H1 (cell line): ENCODE measurements at regions not wholly inside any gene's neighbourhood (a gene's known extent, or its start where the extent isn't known, plus 50 kb on each side); places are given as distances from the start of the nearest gene placed in this dataset.

Experiments
- CBX5 ChIP-seq: fragments of 300-800, 300-1000 bp; sonication (generic); IDR thresholded peaks from 2 replicates; pipeline ENCODE4 v1.7.1; 2016; ENCODE audit warnings: antibody characterized with exemption, low read length, low read depth
- CBX8 ChIP-seq: fragments of 300-800, 300-1000 bp; sonication (generic); IDR thresholded peaks from 2 replicates; pipeline ENCODE4 v1.7.1; 2016; ENCODE audit warnings: low read depth, low read length, borderline replicate concordance
- CREB1 ChIP-seq: IDR thresholded peaks from 2 replicates; pipeline ENCODE4 v1.6.1; 2012; ENCODE audit warnings: inconsistent platforms
- EP300 ChIP-seq, 2 experiments: IDR thresholded peaks; 1 replicate in 1 of 2; 2 replicates in 1 of 2; pipeline ENCODE4 v1.6.1; 2011 to 2012; ENCODE audit warnings: low read depth in 2 of 2, low read length in 2 of 2, mild to moderate bottlenecking in 2 of 2, borderline replicate concordance in 1 of 2, inconsistent platforms in 1 of 2, moderate library complexity in 1 of 2
- EZH2 ChIP-seq: fragments of 200-600 bp; sonication (generic); IDR thresholded peaks from 2 replicates; pipeline ENCODE4 v1.7.1; 2012; ENCODE audit warnings: low read depth, mild to moderate bottlenecking, moderate library complexity, low read length, inconsistent platforms; ENCODE audit not compliant: severe bottlenecking
- POLR2A ChIP-seq, 2 experiments: IDR thresholded peaks; 1 replicate in 1 of 2; 2 replicates in 1 of 2; pipeline ENCODE4 v1.6.1; 2011; ENCODE audit warnings: low read depth in 2 of 2, low read length in 2 of 2, mild to moderate bottlenecking in 2 of 2; ENCODE audit errors: control extremely low read depth in 1 of 2
- TAF1 ChIP-seq: IDR thresholded peaks from 2 replicates; pipeline ENCODE4 v1.6.1; 2011; ENCODE audit warnings: mild to moderate bottlenecking, low read depth, low read length
- ZNF274 ChIP-seq: IDR thresholded peaks from 2 replicates; pipeline ENCODE4 v1.7.0; 2012; ENCODE audit warnings: low read length, borderline replicate concordance; ENCODE audit errors: extremely low read depth
- TF ChIP-seq, protein P1 (sequence below), 3 experiments: IDR thresholded peaks; 1 replicate in 2 of 3; 2 replicates in 1 of 3; pipeline versions ENCODE4 v1.5.1 to v1.6.1; 2011; ENCODE audit warnings: low read length in 3 of 3, mild to moderate bottlenecking in 3 of 3, inconsistent platforms in 2 of 3, low read depth in 1 of 3, moderate library complexity in 1 of 3; ENCODE audit not compliant: insufficient read depth in 1 of 3; ENCODE audit errors: control extremely low read depth in 1 of 3
- TF ChIP-seq, protein P2 (sequence below): IDR thresholded peaks from 2 replicates; pipeline ENCODE4 v1.6.1; 2011; ENCODE audit warnings: low read length, improper control_type of control experiment

- TF ChIP-seq POLR2A (IDR thresholded peaks at IDR 0.05; ENCODE audit: control extremely low read depth in 1 of 2, low read depth in 2 of 2, low read length in 2 of 2) (no peak), CBX8 (no peak), ZNF274 (no peak), CREB1 (no peak), TAF1 (no peak), EP300 (IDR thresholded peaks at IDR 0.05; ENCODE audit: borderline replicate concordance in 1 of 2, low read depth in 2 of 2, low read length in 2 of 2) (no peak), EZH2 (no peak), CBX5 (no peak)
- TF ChIP-seq, protein P1, sequence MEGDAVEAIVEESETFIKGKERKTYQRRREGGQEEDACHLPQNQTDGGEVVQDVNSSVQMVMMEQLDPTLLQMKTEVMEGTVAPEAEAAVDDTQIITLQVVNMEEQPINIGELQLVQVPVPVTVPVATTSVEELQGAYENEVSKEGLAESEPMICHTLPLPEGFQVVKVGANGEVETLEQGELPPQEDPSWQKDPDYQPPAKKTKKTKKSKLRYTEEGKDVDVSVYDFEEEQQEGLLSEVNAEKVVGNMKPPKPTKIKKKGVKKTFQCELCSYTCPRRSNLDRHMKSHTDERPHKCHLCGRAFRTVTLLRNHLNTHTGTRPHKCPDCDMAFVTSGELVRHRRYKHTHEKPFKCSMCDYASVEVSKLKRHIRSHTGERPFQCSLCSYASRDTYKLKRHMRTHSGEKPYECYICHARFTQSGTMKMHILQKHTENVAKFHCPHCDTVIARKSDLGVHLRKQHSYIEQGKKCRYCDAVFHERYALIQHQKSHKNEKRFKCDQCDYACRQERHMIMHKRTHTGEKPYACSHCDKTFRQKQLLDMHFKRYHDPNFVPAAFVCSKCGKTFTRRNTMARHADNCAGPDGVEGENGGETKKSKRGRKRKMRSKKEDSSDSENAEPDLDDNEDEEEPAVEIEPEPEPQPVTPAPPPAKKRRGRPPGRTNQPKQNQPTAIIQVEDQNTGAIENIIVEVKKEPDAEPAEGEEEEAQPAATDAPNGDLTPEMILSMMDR (IDR thresholded peaks at IDR 0.05; ENCODE audit: control extremely low read depth in 1 of 3, insufficient read depth in 1 of 3, low read depth in 1 of 3, low read length in 3 of 3), result no peak
- TF ChIP-seq, protein P2, sequence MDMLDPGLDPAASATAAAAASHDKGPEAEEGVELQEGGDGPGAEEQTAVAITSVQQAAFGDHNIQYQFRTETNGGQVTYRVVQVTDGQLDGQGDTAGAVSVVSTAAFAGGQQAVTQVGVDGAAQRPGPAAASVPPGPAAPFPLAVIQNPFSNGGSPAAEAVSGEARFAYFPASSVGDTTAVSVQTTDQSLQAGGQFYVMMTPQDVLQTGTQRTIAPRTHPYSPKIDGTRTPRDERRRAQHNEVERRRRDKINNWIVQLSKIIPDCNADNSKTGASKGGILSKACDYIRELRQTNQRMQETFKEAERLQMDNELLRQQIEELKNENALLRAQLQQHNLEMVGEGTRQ, result no peak
These were observed 164.9 kb upstream of the SLC27A6 start for GRCh38 chr5:128800377-128800776.
